ENCODE measurements at regions not wholly inside any gene's neighbourhood (a gene's known extent, or its start where the extent isn't known, plus 50 kb on each side); places are given as distances from the start of the nearest gene placed in this dataset.

DNA sequence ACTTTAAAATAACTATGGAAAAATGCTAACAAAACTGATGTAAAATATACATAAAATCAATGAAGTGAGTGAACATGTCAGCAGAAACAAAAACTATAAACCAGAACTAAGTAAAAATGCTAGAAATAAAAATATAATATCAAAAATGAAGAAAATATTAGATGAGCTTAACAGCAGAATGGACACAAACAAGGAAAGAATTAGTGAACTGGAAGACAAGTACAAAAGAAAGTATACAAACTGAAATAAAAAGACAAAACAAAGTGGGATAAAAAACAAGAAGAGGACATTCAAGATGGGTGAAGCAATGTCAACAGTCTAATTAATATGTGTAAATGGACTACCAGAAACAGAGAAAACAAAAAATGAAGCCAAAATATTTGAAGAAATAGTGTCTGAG is 339.2 kb downstream of the NXPE2 start:
- DNase-seq (ENCODE audit: low read depth): no peak

DNA sequence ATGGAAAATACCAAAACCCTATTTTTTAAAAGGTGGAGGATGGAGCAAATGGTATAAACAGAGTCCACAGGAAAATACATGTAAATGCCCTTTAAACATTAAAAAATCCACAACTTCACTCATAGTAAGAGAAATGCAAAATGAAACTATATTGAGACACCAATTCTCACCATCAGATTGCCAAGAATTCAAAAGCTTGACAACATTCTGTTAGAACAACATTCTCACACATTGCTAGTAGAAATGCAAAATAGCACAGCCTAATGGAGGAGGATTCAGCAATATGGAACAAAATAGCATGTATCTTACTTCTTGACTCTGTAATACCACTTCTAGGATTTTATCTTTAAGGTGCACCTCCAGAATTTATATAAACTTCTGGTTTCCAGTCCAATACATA is 351.8 kb downstream of the NXPE2 start:
- no peak for DNase-seq (ENCODE audit: low read depth)

DNA sequence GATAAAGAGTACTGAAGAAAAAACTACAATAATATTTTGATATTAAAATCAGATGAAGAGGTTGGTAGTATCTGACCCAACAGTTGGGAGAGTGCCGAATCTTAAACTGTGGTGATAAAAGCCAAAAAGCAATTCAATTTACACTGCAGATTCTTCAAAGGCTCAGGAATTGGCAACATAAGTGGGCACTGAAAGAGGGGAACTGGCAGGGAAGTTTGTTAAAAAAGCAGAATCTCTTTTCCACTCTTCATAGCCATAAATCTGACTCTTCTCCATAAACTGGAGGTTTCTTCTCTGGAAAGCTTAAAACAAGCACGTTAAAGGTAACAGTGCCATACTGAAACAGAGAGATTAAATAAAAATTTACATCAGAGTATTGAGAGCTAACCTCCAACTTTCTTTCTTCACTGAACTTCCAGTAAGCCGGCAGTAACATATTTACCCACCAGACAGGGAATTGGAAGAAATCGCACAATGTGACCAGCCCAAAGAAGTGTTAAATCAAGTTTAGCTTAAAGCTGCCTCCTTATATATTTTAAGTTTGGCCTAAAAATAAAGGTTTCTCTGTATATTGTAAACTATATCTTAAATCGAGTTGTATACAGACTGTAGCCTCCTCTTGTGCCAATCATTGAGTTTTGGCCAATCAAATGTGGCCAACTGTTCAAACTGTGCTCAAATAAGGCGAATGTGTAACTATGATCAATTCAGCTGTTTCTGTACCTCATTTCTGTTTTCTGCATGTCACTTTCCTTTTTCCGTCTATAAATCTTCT is 358.3 kb downstream of the NXPE2 start:
- no peak for DNase-seq (ENCODE audit: low read depth)

DNA sequence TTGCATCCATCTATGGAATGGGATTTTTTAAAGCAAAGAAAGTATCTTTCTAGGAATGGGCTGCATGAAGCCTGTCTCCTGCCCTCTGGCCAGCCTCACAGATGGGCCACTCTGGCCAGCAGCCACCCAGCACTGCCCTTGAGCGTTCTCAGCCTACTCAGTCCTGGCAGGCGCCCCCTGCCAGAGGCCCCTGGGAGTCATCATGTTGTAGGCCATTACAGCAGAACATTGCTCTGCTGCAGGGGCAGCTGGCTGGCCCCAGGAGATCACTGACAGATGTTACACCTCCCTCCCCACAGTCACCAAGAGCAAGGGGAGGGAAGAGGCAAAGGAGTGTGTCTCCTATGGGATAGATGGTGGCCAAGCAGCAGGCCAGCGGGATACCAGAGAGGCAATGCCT is 363.7 kb downstream of the NXPE2 start:
- DNase-seq (ENCODE audit: low read depth): no peak

DNA sequence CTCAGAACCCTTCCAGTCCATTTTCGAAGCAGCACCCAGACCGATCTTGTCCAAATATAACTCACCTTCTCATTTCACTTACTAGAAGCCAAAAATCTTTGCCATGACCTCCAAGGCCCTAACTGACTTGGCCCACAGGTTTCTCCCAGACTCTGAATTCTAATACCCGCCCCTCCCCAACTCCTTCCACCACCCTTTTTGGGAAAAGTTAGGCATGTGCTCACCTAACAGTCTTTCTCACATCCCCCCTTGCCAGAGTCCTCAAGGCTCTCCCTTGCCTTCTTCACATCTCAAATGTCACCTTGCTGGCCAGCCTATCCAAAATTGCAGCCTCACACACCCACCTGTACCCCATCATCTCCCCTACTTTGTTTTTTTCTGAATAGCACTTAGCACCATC is 369.3 kb downstream of the NXPE2 start:
- DNase-seq (ENCODE audit: low read depth): no peak

DNA sequence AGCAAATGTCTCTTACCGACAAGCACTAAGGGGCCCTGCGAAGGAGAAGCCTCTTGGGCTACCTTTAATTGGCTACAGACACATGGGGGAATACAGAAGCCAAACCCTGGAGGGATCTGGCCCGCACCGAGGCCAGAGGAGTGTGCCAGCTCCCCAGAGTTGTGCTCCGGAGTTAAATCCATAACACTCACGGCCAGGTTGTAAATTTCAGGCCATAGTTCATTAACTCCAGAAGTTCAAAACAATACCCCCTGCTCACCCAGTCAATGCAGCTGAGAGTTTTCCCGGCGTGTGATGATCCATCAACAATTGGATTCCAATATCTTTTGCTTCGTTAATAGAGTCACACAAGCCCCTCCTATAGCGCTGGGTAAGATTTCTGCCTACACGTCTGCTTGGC is 371.5 kb downstream of the NXPE2 start:
- DNase-seq (ENCODE audit: low read depth): no peak

DNA sequence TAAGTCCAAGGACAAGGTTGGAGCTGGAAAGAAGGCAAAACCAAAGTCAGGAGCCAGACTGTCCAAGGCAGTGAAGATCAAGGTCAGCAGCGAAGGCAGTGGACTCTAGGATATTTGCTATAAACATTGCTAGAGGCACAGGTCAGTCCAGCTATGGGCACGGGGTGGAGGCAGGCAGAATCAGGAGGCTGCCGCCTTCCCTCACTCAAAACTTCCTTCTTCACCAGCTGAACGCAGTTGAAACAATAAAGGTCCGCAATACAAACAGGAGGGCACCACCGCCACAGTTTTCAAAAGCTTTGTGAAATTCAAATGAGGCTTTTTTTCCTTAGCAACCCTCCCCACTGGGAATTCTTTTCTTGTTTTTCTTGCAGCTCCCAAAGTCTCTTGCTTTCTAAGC is 372.4 kb downstream of the NXPE2 start:
- no peak for DNase-seq (ENCODE audit: low read depth)

DNA sequence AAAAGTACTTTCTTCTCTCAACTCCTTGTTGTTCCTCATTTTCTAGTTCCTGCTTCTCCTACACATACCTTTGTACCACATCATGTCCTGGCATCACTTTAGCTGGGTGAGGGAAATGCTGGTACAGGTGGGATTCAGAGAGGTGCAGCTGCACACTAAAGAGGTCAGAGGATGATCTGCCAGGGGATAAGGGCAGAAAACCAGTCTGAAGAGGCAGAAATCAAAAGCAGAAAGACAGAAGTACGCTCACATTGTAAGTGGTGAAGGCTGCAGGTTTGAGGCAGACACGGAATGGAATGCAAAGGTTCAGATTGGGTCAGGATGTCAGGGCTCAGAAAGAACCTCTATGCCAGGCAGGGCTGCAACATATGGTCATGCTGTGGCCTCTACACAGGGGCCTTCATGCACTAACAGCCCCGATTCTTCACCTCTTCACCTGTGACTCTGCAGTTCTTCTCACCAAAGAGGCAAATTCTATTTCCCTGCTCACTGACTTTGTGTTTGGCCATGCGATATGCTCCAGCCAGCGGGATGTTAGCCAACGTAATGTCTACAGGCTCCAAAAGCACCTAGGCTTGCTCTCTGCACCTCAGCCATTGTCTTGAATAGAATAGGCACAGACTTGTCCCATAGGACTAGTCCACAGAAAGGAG is 373.7 kb downstream of the NXPE2 start:
- no peak for DNase-seq (ENCODE audit: low read depth)

DNA sequence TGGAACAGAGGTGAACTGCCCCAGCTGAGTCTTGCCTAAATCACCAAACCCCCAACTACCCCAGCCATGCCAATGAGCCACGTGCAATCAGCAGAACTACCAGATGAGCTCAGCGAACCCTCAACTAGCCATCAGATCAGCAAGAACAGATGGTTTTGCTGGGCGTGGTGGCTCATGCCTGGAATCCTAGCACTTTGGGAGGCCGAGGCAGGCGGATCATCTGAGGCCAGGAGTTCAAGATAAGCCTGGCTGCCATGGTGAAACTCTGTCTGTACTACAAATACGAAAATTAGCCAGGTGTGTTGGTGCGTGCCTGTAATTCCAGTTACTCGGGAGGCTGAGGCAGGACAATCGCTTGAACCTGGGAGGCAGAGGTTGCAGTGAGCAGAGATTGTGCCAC is 374.3 kb downstream of the NXPE2 start:
- no peak for DNase-seq (ENCODE audit: low read depth)

DNA sequence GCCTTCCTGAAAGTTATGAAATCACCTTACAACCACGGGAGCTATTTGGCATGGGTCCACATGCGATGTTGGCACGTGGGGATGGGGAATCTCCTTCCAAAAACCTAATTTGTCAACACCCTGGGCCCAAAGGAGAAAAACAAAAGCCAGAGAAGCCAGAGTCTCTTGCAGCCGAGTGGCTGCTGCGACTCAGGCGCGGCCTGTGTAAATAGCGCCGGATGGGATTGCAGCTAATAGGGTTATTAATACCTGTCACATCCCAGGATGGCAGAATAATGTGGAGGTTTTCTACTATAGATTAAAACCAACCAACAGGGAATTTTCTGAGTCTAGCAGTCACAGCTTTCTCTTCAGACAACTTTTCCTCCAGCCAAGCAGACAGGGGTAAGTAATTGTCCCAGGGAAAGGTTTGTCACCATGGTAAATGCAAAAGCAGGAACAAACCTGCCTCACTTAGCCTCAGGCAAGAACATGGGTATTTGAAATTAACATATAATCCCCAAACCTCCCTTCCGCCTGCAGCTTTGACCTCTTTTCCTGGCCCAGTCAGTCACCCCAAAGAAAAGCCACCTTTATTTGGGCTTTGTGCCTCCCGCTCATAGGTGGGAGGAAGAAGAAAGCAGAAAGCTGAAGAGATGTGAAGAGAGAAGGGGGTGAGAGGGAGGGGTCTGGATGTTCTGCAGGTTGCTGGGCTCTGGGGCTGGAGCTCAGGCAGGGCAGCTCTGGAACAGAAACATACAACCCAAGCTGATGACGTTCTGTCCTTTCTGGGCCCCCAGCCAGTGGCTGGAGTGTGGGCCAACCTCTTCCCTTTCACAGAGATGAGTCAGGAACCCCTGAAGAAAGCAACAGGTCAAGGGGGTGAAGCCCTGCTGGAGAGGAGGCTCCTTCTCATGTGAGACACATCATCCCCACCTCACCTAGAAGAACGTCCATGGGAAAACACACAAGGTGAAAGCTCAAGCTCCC is 376.5 kb downstream of the NXPE2 start:
- no peak for DNase-seq (ENCODE audit: low read depth)

DNA sequence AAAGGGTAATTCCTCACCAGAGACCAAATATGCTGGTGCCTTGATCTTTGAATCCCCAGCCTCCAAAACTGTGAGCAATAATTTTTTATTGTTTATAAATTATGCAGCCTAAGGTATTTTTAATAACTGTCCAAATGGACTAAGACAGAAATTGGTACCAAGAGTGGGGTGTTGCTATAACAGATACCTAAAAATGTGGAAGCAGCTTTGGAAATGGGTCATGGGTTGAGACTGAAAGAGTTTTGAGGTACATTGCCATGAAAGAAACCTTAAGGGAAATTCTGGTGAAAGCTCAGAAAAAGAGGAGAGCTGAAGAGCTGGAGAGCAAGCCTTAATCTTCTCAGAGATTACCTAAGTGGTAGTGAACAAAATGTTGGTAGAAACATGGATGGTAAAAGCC is 378.2 kb downstream of the NXPE2 start:
- no peak for DNase-seq (ENCODE audit: low read depth)

DNA sequence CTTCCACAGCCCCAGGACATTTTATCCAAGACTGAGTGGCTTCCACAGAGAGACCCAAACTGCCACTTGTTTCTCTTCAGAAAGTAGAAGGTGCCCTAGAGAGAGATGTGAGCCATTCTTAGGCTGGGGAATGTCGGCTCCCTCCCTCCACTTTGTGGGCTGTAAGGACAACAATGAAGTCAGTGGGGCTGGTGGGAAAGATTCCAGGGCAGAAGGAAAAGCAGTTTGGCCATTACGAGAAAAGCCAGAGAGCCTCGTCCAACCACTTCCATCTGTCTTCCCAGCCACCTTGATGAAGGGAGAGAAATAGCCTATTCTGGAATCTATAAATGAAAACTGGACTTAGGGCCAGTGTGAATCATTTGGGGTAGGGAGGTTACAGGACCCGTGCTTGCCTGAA is 382.5 kb downstream of the NXPE2 start:
- DNase-seq (ENCODE audit: low read depth): no peak

DNA sequence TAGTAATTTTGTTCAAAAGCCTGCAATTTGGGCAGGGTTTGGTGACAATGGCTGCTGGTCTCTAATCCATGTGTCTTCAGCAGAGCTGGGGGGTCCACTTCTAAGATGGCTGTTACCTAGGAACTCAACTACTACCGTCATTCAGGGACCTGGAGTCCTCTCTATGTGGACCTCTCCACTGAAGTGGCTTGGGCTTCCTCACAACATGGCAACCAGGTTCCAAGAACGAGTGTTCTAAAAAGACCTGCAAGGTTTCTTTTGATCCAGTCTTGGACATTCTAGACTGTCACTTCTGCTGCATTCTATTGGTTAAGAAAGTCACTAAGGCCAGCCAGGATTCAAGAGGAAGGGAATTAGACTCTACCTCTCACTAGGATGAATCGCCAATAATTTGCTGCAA is 387.0 kb downstream of the NXPE2 start:
- no peak for DNase-seq (ENCODE audit: low read depth)

DNA sequence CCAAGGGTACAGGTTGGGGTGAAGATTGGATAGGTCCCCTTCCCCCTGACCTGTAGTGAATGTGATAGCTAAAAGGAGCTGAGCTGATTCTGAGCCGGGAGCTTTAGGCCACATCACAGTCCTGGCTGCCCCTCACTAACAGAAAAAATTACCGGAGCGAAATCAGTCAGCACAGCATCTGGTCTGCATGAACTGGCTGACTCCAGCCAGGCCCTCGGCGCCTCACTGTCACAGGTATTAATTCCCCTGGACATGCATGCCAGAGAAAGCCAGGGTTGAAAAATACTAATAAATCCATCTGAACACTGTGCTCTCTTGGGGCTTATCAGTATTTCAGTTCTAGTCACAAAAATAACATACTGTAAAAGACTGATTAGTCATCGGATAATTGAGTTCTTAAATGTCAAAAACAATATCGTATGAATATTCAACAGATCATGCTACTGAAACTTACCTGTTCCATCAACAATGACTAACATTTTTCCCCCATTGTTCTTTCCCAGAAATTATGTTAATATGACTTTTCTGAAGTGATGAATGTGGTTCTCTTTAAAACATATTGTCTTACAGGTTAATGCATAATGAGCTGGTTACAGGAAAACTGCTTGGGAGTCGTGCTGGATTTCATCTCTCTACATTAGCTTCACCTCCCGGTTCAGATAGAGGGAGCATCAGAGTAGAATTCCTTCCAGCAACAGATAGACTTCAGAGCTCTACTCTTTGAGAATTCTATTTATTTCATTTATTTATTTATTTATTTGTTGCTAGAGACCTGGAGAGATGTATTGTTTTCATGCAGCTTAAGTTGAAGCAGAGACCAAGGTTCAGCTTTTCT is 387.7 kb downstream of the NXPE2 start:
- DNase-seq (ENCODE audit: low read depth): no peak

DNA sequence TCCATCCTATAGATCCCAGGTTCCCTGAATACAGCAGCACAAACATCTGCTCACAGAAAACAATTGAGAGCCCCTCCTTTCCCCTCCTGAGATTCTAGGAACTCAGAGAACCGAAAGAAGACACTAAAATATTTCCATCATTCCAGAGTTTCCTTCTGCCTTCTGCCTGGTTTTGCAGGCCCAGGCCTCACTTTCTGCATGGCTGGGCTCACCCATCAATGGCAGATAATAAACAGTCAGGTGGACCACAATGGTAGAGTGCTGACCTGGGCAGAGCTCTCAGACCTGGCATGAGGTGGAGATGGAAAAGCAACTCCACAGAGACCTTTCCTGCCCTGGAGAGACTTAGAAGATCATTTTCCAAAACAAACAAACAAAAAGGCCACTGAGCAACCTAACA is 389.1 kb downstream of the NXPE2 start:
- DNase-seq (ENCODE audit: low read depth): no peak

DNA sequence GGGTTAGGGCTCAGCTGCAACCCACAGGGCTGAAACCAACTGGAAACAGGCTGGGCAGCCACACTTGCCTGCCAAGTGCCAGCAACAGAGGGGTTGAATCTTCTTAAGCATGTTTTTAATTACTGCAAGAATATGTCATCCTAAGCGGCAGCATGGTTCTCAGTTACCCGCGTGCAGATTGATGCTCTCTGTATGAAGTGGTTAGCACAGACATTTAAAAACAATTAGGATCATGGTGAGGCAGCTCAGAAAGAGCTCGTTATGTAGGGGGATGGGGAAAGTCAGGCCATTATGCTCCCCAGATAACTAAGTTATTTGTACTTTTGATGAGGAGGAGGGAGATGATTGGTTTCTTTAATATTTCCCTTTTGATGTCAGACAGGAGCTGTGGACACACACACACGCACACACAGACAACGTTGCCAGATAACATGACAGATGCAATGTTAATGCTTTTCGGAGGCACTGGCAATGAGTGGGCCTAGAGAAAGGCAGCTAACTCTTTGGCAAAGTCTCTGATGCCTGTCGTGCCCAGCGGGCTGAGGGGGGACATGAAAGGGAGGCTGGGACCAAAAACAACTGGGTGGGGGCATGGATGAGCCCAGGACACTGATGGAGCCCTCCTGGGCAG is 389.7 kb downstream of the NXPE2 start:
- no peak for DNase-seq (ENCODE audit: low read depth)

DNA sequence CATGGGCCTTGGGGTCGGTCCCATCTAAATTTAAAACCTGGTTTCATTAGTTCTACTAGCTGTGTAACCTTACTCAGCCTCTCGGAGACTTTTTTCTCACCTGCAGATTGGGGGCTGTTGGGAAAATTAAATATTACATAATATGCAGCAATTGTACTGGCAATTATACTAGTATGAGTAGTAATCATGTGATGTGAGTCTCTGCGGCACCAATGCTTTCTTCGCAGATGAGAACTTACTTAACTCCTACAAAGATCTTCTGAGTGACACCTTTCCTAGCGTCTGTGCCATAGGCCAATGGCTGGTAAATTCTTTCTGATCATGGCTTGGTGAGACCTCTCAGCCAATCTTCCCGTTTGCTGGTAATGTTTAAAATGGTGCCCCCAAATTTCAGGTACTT is 391.3 kb downstream of the NXPE2 start:
- no peak for DNase-seq (ENCODE audit: low read depth)

DNA sequence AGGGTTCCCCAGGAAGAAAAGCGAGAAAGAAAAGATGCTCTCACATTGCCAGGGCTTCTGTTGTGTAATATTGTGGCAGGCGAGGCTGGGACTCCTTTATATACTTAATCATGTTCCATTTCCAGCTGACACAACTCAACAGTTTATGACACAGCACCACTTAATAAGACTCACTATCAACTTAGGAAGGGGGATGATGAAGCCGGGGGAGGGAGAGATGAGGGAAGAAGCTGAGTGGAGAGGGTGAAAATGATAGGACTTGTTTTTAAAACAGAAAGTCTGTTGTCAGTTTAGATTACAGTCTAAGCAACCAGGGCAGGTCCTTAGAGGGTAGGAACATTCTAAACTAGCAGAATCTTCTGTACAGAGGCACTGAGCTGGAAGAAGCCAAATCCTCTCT is 397.0 kb downstream of the NXPE2 start:
- DNase-seq (ENCODE audit: low read depth): no peak

DNA sequence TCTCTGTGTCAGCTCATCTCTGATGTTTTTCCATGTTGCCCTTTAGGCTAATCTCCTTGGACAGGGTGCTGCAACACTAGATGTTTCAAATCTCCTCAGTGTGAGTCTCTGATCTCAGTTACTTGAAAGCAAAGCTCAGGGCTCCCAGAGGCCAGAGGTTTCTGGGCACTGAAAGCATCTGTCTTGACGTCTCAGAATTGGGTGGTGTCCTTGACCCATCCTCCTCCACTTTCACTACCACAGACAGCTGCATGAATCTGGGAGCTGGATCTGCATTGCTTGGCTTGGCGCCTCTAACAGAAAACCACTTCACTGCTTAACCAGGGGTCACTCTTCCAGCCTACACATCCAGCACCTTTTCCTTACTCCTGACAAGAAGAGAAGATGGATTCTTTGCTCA is 399.4 kb downstream of the NXPE2 start:
- no peak for DNase-seq (ENCODE audit: low read depth)

DNA sequence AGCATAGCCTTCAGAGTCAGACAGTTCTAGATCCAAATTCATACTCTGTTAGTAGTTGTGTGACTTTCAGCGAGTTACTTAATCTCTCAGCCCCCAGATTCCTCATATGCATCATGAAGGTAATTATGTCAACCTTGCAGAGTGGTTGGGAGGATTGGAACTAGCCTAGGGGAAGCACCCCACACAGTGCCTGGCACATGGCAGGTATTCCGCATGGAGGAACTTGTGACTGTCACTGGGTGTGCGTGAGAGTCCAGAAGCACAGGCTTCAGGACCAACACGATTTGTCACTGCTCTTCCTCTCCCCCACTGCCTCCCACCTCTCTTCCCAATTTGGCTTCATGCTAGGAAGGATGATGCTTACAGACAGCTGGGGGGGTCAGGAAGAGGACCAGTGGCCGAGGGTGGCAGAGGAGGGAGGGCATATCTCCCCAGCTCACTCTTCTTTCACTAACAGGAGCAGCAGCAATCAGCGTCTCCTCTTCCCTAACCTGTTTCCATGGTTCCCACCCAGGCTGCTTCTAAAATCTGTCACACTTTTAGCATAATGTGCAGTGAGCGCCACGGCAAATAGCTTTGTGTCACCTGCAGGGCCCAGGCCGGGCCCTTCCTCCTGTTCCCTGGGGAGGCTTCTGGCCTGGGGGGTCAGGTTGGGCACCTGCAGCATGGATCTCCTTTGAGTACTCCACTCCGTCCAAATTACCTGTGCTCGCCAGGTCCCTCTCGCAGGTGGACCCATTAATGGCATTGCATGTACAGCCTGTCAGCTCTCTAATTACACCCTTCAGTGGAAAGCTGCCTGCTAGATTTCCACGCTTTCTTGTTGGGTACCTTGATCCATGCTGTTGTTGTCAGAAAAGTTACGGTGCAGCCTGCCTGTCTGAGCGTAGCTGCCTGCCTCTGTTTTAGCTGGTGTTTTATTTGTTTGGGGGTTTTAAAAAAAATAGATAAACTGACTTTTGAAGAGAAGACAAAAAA is 400.4 kb downstream of the NXPE2 start:
- no peak for DNase-seq (ENCODE audit: low read depth)

Data from LHCN-M2 (cell line).